Neural cell (in vitro differentiated cells): ENCODE measurements at regions not wholly inside any gene's neighbourhood (a gene's known extent, or its start where the extent isn't known, plus 50 kb on each side); places are given as distances from the start of the nearest gene placed in this dataset.

Experiments used
- H2AFZ ChIP-seq: fragments of 200-600, 300-800 bp; sonication (generic), shearing (Covaris generic); 2 replicates; pipeline ENCODE4 v1.6.0; 2014; ENCODE audit warnings: low read depth, mild to moderate bottlenecking, antibody characterized with exemption, low read length, moderate library complexity
- H3F3A ChIP-seq: fragments of 200-600 bp; shearing (Covaris generic); 2 replicates; pipeline ENCODE4 v1.6.1; 2016; ENCODE audit warnings: mild to moderate bottlenecking, moderate library complexity, mixed read lengths, antibody characterized with exemption, low read length; ENCODE audit not compliant: insufficient read depth, poor library complexity, severe bottlenecking
- H3K27ac ChIP-seq: fragments of 200-600, 300-800 bp; sonication (generic), shearing (Covaris generic); 2 replicates; pipeline ENCODE4 v1.5.1; 2014; ENCODE audit warnings: mild to moderate bottlenecking, low read length, moderate library complexity
- H3K27me3 ChIP-seq: fragments of 300-800, 200-600 bp; sonication (generic), shearing (Covaris generic); 2 replicates; pipeline ENCODE4 v1.6.0; 2014; ENCODE audit warnings: mild to moderate bottlenecking, low read depth, low read length, moderate library complexity; ENCODE audit not compliant: insufficient read depth
- H3K36me3 ChIP-seq: fragments of 300-800, 200-600 bp; sonication (generic), shearing (Covaris generic); 2 replicates; pipeline ENCODE4 v1.5.1; 2014; ENCODE audit warnings: mild to moderate bottlenecking, antibody characterized with exemption, low read length, moderate library complexity; ENCODE audit not compliant: insufficient read depth
- H3K4me2 ChIP-seq: fragments of 300-800, 200-600 bp; sonication (generic), shearing (Covaris generic); 2 replicates; pipeline ENCODE4 v1.6.0; 2014; ENCODE audit warnings: mild to moderate bottlenecking, low read length
- H3K4me3 ChIP-seq: fragments of 300-800, 200-600 bp; sonication (generic), shearing (Covaris generic); 2 replicates; pipeline ENCODE4 v1.5.1; 2014; ENCODE audit warnings: mild to moderate bottlenecking, low read length, moderate library complexity
- H3K79me2 ChIP-seq: fragments of 200-600 bp; shearing (Covaris generic); replicated peaks from 2 replicates; pipeline ENCODE4 v1.6.0; 2014; ENCODE audit warnings: mild to moderate bottlenecking, low read length, moderate library complexity; ENCODE audit not compliant: insufficient read depth
- H3K9ac ChIP-seq: fragments of 300-800, 200-600 bp; sonication (generic), shearing (Covaris generic); 2 replicates; pipeline ENCODE4 v1.6.1; 2016; ENCODE audit warnings: mild to moderate bottlenecking, low read length, mixed read lengths
- H3K9me2 ChIP-seq: fragments of 200-600 bp; shearing (Covaris generic); 2 replicates; pipeline ENCODE4 v1.6.1; 2016; ENCODE audit warnings: mild to moderate bottlenecking, low read length, mixed read lengths; ENCODE audit not compliant: insufficient read depth
- H3K9me3 ChIP-seq: fragments of 200-600, 300-800 bp; sonication (generic), shearing (Covaris generic); 2 replicates; pipeline ENCODE4 v1.6.1; 2016; ENCODE audit warnings: mild to moderate bottlenecking, mixed run types, low read length, moderate library complexity, mixed read lengths
- H4K20me1 ChIP-seq: fragments of 200-600 bp; shearing (Covaris generic); 2 replicates; pipeline ENCODE4 v1.6.1; 2016; ENCODE audit warnings: mild to moderate bottlenecking, mixed run types; ENCODE audit not compliant: insufficient read depth
- EP300 ChIP-seq: fragments of 450-650 bp; conservative IDR thresholded peaks from 2 replicates; pipeline ENCODE4 v1.6.1; 2014; ENCODE audit warnings: antibody characterized with exemption, mild to moderate bottlenecking, moderate library complexity; ENCODE audit not compliant: poor library complexity, severe bottlenecking
- EZH2 ChIP-seq: fragments of 200-600, 300-800 bp; shearing (Covaris generic), sonication (generic); IDR thresholded peaks from 2 replicates; pipeline ENCODE4 v1.6.1; 2014; ENCODE audit warnings: antibody characterized with exemption, low read length, borderline replicate concordance, mild to moderate bottlenecking; ENCODE audit not compliant: insufficient read depth, poor library complexity, severe bottlenecking
- MXI1 ChIP-seq: fragments of 450-650 bp; conservative IDR thresholded peaks from 2 replicates; pipeline ENCODE4 v1.6.1; 2014; ENCODE audit warnings: antibody characterized with exemption, mild to moderate bottlenecking; ENCODE audit not compliant: poor library complexity, severe bottlenecking
- POLR2AphosphoS5 ChIP-seq: IDR thresholded peaks from 2 replicates; pipeline ENCODE4 v1.6.1; 2012
- RAD21 ChIP-seq: fragments of 450-650 bp; conservative IDR thresholded peaks from 2 replicates; pipeline ENCODE4 v1.6.1; 2014; ENCODE audit warnings: antibody characterized with exemption, mild to moderate bottlenecking, moderate library complexity
- REST ChIP-seq: IDR thresholded peaks from 2 replicates; pipeline ENCODE4 v1.6.1; 2012; ENCODE audit warnings: borderline replicate concordance
- SMC3 ChIP-seq: fragments of 450-650 bp; conservative IDR thresholded peaks from 2 replicates; pipeline ENCODE4 v1.6.1; 2014; ENCODE audit warnings: antibody characterized with exemption, mild to moderate bottlenecking, moderate library complexity; ENCODE audit not compliant: poor library complexity
- TAF1 ChIP-seq: IDR thresholded peaks from 2 replicates; pipeline ENCODE4 v1.6.1; 2012; ENCODE audit warnings: low read depth
- TF ChIP-seq, protein P1 (sequence below): fragments of 450-650 bp; IDR thresholded peaks from 2 replicates; pipeline ENCODE4 v1.5.1; 2014; ENCODE audit warnings: antibody characterized with exemption, mild to moderate bottlenecking, moderate library complexity; ENCODE audit not compliant: poor library complexity, severe bottlenecking

DNA sequence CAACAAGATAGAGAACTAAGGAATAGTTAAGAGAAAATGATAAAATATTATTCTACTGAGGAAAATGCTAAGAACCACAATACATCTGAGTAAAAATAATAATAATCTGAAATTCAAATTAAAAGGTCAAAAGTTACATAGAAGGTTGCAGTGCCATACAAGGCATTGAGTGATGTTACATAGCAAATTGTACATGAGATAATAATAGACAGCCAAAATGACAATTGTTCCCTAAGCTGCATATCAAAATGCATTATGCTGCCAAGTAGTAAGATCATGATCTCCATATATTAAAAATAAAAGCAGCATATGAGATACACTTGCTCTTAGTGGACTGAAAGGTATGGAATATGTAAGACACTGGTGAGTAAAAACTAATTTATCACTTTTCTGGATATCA lies 547.7 kb downstream of the KCNT2 start:
- no peaks in the 10 kb centered on the region for H3K79me2 ChIP-seq
- no peak for TF ChIP-seq TAF1
- TF ChIP-seq MXI1 = no peak
- no peak for TF ChIP-seq RAD21
- TF ChIP-seq POLR2AphosphoS5 = peak; percentile 50
- TF ChIP-seq, protein P1, sequence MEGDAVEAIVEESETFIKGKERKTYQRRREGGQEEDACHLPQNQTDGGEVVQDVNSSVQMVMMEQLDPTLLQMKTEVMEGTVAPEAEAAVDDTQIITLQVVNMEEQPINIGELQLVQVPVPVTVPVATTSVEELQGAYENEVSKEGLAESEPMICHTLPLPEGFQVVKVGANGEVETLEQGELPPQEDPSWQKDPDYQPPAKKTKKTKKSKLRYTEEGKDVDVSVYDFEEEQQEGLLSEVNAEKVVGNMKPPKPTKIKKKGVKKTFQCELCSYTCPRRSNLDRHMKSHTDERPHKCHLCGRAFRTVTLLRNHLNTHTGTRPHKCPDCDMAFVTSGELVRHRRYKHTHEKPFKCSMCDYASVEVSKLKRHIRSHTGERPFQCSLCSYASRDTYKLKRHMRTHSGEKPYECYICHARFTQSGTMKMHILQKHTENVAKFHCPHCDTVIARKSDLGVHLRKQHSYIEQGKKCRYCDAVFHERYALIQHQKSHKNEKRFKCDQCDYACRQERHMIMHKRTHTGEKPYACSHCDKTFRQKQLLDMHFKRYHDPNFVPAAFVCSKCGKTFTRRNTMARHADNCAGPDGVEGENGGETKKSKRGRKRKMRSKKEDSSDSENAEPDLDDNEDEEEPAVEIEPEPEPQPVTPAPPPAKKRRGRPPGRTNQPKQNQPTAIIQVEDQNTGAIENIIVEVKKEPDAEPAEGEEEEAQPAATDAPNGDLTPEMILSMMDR = no peak
- no peak for TF ChIP-seq REST
- TF ChIP-seq SMC3 = no peak
- TF ChIP-seq EZH2 = no peak
- TF ChIP-seq EP300 = peak; percentile 70
- H3K4me2 ChIP-seq = peak overlapping the region; percentile 7
- no peaks in the 10 kb centered on the region for H3K9me3 ChIP-seq
- no peak overlapping the region for H3K4me3 ChIP-seq
- no peaks in the 10 kb centered on the region for H3K27me3 ChIP-seq
- H3K9me2 ChIP-seq = no peaks in the 10 kb centered on the region
- no peak overlapping the region for H3K9ac ChIP-seq
- H3K27ac ChIP-seq = peak overlapping the region; percentile 55
- no peaks in the 10 kb centered on the region for H3F3A ChIP-seq
- H2AFZ ChIP-seq = no peak overlapping the region
- H3K36me3 ChIP-seq = no peaks in the 10 kb centered on the region
- H4K20me1 ChIP-seq = no peaks in the 10 kb centered on the region

DNA sequence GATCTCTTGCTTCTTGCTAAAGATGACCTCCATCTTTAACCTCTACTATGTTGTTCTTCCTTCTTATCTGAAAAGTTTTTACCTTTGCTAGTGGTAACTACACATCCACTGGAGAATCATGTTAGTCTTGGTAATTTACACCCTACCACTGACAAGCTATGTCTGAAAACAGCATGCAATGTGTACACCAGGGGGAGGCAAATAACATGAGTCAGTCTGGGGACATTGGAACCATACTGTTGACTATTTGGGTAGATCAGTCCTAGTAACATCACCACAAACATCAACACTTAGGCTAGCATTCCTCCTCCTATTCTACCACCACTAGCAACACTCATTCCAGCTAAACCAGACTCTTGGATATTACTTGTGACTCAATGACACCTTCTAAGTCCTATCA lies 549.0 kb downstream of the KCNT2 start:
- Histone ChIP-seq H2AFZ (no peak overlapping the region), H3K27me3 (no peaks in the 10 kb centered on the region), H3F3A (no peaks in the 10 kb centered on the region), H3K27ac (no peak overlapping the region), H3K4me2 (no peak overlapping the region), H4K20me1 (no peaks in the 10 kb centered on the region), H3K9me3 (no peaks in the 10 kb centered on the region), H3K9me2 (no peaks in the 10 kb centered on the region), H3K36me3 (no peaks in the 10 kb centered on the region), H3K9ac (no peak overlapping the region), H3K4me3 (no peak overlapping the region), H3K79me2 (no peaks in the 10 kb centered on the region)
- TF ChIP-seq EZH2 = no peak
- TF ChIP-seq, protein P1 = no peak
- TF ChIP-seq RAD21 = no peak
- TF ChIP-seq MXI1 = no peak
- TF ChIP-seq POLR2AphosphoS5 = no peak
- no peak for TF ChIP-seq EP300
- no peak for TF ChIP-seq TAF1
- no peak for TF ChIP-seq SMC3
- no peak for TF ChIP-seq REST
